ENCODE measurements at regions not wholly inside any gene's neighbourhood (a gene's known extent, or its start where the extent isn't known, plus 50 kb on each side); places are given as distances from the start of the nearest gene placed in this dataset.

DNA sequence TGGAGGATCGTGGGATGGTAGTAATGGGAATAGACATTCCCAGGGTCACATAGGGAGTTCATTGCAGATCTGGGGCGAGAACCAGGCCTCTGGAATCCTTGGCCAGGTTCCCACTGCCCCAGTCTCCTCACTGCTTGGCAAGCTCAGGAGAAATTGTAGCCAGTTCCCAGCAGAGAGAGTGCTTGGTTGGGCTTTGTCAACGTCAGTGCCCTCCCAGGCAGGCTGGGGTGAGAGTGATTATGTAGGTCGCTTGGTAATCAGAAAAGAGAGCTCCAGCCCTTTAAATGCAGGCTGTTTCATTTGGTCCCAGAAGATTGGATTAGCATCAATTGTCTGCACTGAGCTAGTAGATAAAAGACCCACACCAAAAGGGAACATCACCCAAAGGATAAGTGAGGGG lies 51.8 kb upstream of the GALNT10 start:
- Histone ChIP-seq H4K20me1 (ENCODE audit: control insufficient read depth, insufficient read depth) (no peaks in the 10 kb centered on the region), H3K36me3 (ENCODE audit: control insufficient read depth in 2 of 2, insufficient read depth in 2 of 2, low read length in 1 of 2) (no peaks in the 10 kb centered on the region), H3K4me2 (ENCODE audit: control insufficient read depth, insufficient read depth) (no peak overlapping the region), H3K4me1 (ENCODE audit: control insufficient read depth, insufficient read depth, low read length) (no peaks in the 10 kb centered on the region), H3K9me3 (replicated peaks; ENCODE audit: control insufficient read depth, insufficient read depth, low read length) (no peaks in the 10 kb centered on the region), H3K27ac (ENCODE audit: control insufficient read depth, insufficient read depth) (no peak overlapping the region), H2AFZ (ENCODE audit: control insufficient read depth, low read depth, low read length) (no peak overlapping the region), H3K9ac (ENCODE audit: control insufficient read depth, insufficient read depth, low read length) (no peak overlapping the region), H3K79me2 (ENCODE audit: control insufficient read depth, insufficient read depth, low read length) (no peaks in the 10 kb centered on the region), H3K4me3 (no peak overlapping the region), H3K27me3 (replicated peaks in 1 of 2; ENCODE audit: control insufficient read depth in 2 of 2, insufficient read depth in 2 of 2, low read length in 1 of 2) (no peaks in the 10 kb centered on the region)
- intact Hi-C loops (cut with micrococcal nuclease; ENCODE audit: unreplicated experiment): no loop called here
- FAIRE-seq (no peak), DNase-seq (ENCODE audit: low read depth, low spot score) (no peak), ATAC-seq (no peak)
- ChIA-PET SMC1A (ENCODE audit: uncharacterized antibody, unreplicated experiment) (interaction anchor here (2.1 kb wide), 1 partner anchor 9 kb away, joined by 5 read pairs; no protein-coding TSS in a partner anchor), POLR2A (no interaction called here), CTCF (no interaction called here), RAD21 (ENCODE audit: unreplicated experiment) (no interaction called here)
- WGBS (ENCODE audit: insufficient coverage, insufficient replicate concordance, low lambda C conversion rate, missing lambda C conversion rate): 2% methylated on average over 4 of the region's 4 CpGs
- in situ Hi-C loops (cut with MboI): no loop called here
- BruUV-seq (replicated peaks): no TSS peak
- TF ChIP-seq BCL11A (IDR thresholded peaks at IDR 0.05; ENCODE audit: low read depth, low read length): no peak

DNA sequence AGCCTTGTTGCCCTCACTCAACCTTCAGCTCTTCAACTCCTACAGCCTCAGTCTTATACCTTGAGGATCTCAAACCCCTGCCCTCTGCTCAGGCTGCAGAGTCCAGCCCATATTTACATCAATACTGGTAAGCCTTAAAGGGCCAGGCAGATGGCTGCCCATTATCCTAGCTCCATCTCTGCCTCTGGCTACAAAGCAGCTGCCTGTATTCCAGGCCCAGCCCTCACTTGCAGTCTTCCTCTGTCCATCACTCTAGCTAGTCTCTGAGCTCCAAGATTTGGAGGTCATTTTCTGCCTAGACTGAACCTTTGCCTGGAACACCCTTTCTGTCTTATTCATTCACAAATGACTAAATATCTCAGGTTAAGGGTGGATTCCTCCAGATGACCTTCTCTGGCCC lies 50.2 kb upstream of the GALNT10 start:
- TF ChIP-seq POLR2A (IDR thresholded peaks at IDR 0.05; ENCODE audit: low read depth, low read length) (no peak), KLF5 (IDR thresholded peaks at IDR 0.05; ENCODE audit: partially characterized antibody) (no peak), ZNF24 (IDR thresholded peaks at IDR 0.05) (no peak), IKZF2 (IDR thresholded peaks at IDR 0.05) (no peak), SRF (IDR thresholded peaks at IDR 0.05; ENCODE audit: low read depth in 2 of 2, low read length in 2 of 2) (no peak), TAF1 (IDR thresholded peaks at IDR 0.05; ENCODE audit: borderline replicate concordance, low read depth, low read length) (no peak), PAX5 (IDR thresholded peaks at IDR 0.05; ENCODE audit: borderline replicate concordance, low read depth, low read length) (no peak), NR2F1 (conservative IDR thresholded peaks at IDR 0.05) (no peak), CBX3 (IDR thresholded peaks at IDR 0.05; ENCODE audit: borderline replicate concordance, low read depth) (no peak), BHLHE40 (IDR thresholded peaks at IDR 0.05; ENCODE audit: borderline replicate concordance in 1 of 2, low read depth in 2 of 2, low read length in 1 of 2) (no peak), CHD1 (IDR thresholded peaks at IDR 0.05; ENCODE audit: low read depth, low read length) (no peak), SREBF2 (IDR thresholded peaks at IDR 0.05; ENCODE audit: low read length) (no peak), HDGF (IDR thresholded peaks at IDR 0.05) (no peak), RCOR1 (conservative IDR thresholded peaks at IDR 0.05; ENCODE audit: low read depth, low read length) (no peak), BMI1 (IDR thresholded peaks at IDR 0.05; ENCODE audit: borderline replicate concordance) (no peak), YY1 (IDR thresholded peaks at IDR 0.05; ENCODE audit: low read depth, low read length) (no peak), EZH2 (IDR thresholded peaks at IDR 0.05; ENCODE audit: borderline replicate concordance, control insufficient read depth, low read depth, low read length) (no peak), TCF7 (IDR thresholded peaks at IDR 0.05; ENCODE audit: borderline replicate concordance) (no peak)
- FAIRE-seq (no peak), DNase-seq (ENCODE audit: low read depth, low spot score) (no peak), ATAC-seq (no peak)
- SMC1A ChIA-PET (ENCODE audit: uncharacterized antibody, unreplicated experiment): interaction anchor here (2.1 kb wide), 1 partner anchor 8 kb away, joined by 5 read pairs; no protein-coding TSS in a partner anchor
- no peaks in the 10 kb centered on the region for H4K20me1 ChIP-seq (ENCODE audit: control insufficient read depth, insufficient read depth)
- POLR2A ChIA-PET: no interaction called here
- no TSS peak for BruUV-seq (replicated peaks)
- H3K79me2 ChIP-seq (ENCODE audit: control insufficient read depth, insufficient read depth, low read length): no peaks in the 10 kb centered on the region
- intact Hi-C loops (cut with micrococcal nuclease; ENCODE audit: unreplicated experiment) (no loop called here), in situ Hi-C loops (cut with MboI) (no loop called here)
- RAD21 ChIA-PET (ENCODE audit: unreplicated experiment): no interaction called here
- no peak overlapping the region for H3K4me3 ChIP-seq
- H3K4me1 ChIP-seq (ENCODE audit: control insufficient read depth, insufficient read depth, low read length): no peaks in the 10 kb centered on the region
- H3K4me2 ChIP-seq (ENCODE audit: control insufficient read depth, insufficient read depth): no peak overlapping the region
- H3K9me3 ChIP-seq (replicated peaks; ENCODE audit: control insufficient read depth, insufficient read depth, low read length): no peaks in the 10 kb centered on the region
- no peaks in the 10 kb centered on the region for H3K27me3 ChIP-seq (replicated peaks in 1 of 2; ENCODE audit: control insufficient read depth in 2 of 2, insufficient read depth in 2 of 2, low read length in 1 of 2)
- no peak overlapping the region for H2AFZ ChIP-seq (ENCODE audit: control insufficient read depth, low read depth, low read length)
- H3K36me3 ChIP-seq (ENCODE audit: control insufficient read depth in 2 of 2, insufficient read depth in 2 of 2, low read length in 1 of 2): no peaks in the 10 kb centered on the region
- CTCF ChIA-PET: interaction anchor here (0.9 kb wide), 1 partner anchor 16 kb away, joined by 3 read pairs; no protein-coding TSS in a partner anchor
- H3K9ac ChIP-seq (ENCODE audit: control insufficient read depth, insufficient read depth, low read length): no peak overlapping the region
- no peak overlapping the region for H3K27ac ChIP-seq (ENCODE audit: control insufficient read depth, insufficient read depth)

All from GM12878 (cell line).